HUES6 (cell line): ENCODE measurements at regions not wholly inside any gene's neighbourhood (a gene's known extent, or its start where the extent isn't known, plus 50 kb on each side); places are given as distances from the start of the nearest gene placed in this dataset.

Experiments
- H3K27ac ChIP-seq: 2 replicates; pipeline ENCODE4 v1.7.0; 2013; ENCODE audit warnings: low read depth, mild to moderate bottlenecking, low read length, inconsistent platforms
- H3K27me3 ChIP-seq: 2 replicates; pipeline ENCODE4 v1.6.1; 2013; ENCODE audit warnings: low read length; ENCODE audit not compliant: control insufficient read depth, insufficient read depth
- H3K36me3 ChIP-seq: 2 replicates; pipeline ENCODE4 v1.6.1; 2013; ENCODE audit warnings: low read length; ENCODE audit not compliant: control insufficient read depth, insufficient read depth
- H3K4me1 ChIP-seq: 2 replicates; pipeline ENCODE4 v1.6.1; 2013; ENCODE audit warnings: low read length; ENCODE audit not compliant: control insufficient read depth, insufficient read depth
- H3K4me3 ChIP-seq: 2 replicates; pipeline ENCODE4 v1.5.1; 2013; ENCODE audit warnings: low read depth, low read length
- H3K9ac ChIP-seq: one replicate; pipeline ENCODE4 v1.6.1; 2013; ENCODE audit warnings: mild to moderate bottlenecking, low read length
- H3K9me3 ChIP-seq: 2 replicates; pipeline ENCODE4 v1.6.1; 2013; ENCODE audit warnings: low read depth, low read length; ENCODE audit not compliant: control insufficient read depth, insufficient read depth

- H3K27me3 ChIP-seq = no peaks in the 10 kb centered on the region
- H3K9me3 ChIP-seq = peaks cover 50% of the 10 kb centered on the region
- no peaks in the 10 kb centered on the region for H3K4me1 ChIP-seq
- H3K9ac ChIP-seq = no peak overlapping the region
- no peak overlapping the region for H3K4me3 ChIP-seq
- no peak overlapping the region for H3K27ac ChIP-seq
- H3K36me3 ChIP-seq = no peaks in the 10 kb centered on the region
Measured at GRCh38 chr14:98571104-98571503, 700.9 kb downstream of the BCL11B start.

GRCh38 chr14:98573082-98573481, 698.9 kb downstream of the BCL11B start:
- no peaks in the 10 kb centered on the region for H3K4me1 ChIP-seq
- H3K27me3 ChIP-seq = no peaks in the 10 kb centered on the region
- H3K9me3 ChIP-seq = peaks cover 54% of the 10 kb centered on the region
- H3K9ac ChIP-seq = no peak overlapping the region
- H3K36me3 ChIP-seq = no peaks in the 10 kb centered on the region
- H3K4me3 ChIP-seq = no peak overlapping the region
- H3K27ac ChIP-seq = no peak overlapping the region

GRCh38 chr14:98576463-98576862, 695.5 kb downstream of the BCL11B start:
- peaks cover 40% of the 10 kb centered on the region for H3K9me3 ChIP-seq
- H3K4me3 ChIP-seq = no peak overlapping the region
- no peaks in the 10 kb centered on the region for H3K36me3 ChIP-seq
- H3K9ac ChIP-seq = no peak overlapping the region
- no peaks in the 10 kb centered on the region for H3K4me1 ChIP-seq
- H3K27ac ChIP-seq = no peak overlapping the region
- H3K27me3 ChIP-seq = no peaks in the 10 kb centered on the region

GRCh38 chr14:98578204-98578603, 693.8 kb downstream of the BCL11B start:
- Histone ChIP-seq H3K27me3 (no peaks in the 10 kb centered on the region), H3K4me1 (no peaks in the 10 kb centered on the region), H3K27ac (no peak overlapping the region), H3K9me3 (peaks cover 22% of the 10 kb centered on the region), H3K36me3 (no peaks in the 10 kb centered on the region), H3K9ac (no peak overlapping the region), H3K4me3 (no peak overlapping the region)

GRCh38 chr14:98579140-98579539, 692.9 kb downstream of the BCL11B start:
- H3K27me3 ChIP-seq = no peaks in the 10 kb centered on the region
- no peaks in the 10 kb centered on the region for H3K4me1 ChIP-seq
- no peak overlapping the region for H3K27ac ChIP-seq
- peaks cover 15% of the 10 kb centered on the region for H3K9me3 ChIP-seq
- no peak overlapping the region for H3K9ac ChIP-seq
- H3K4me3 ChIP-seq = no peak overlapping the region
- H3K36me3 ChIP-seq = no peaks in the 10 kb centered on the region

GRCh38 chr14:98580131-98580678, 691.8 kb downstream of the BCL11B start:
- Histone ChIP-seq H3K9me3 (0 out of 2 replicates have a peak, but pooled peaks cover 6% of the 10 kb centered on the region), H3K4me1 (no peaks in the 10 kb centered on the region), H3K4me3 (no peak overlapping the region), H3K27ac (no peak overlapping the region), H3K27me3 (no peaks in the 10 kb centered on the region), H3K36me3 (no peaks in the 10 kb centered on the region), H3K9ac (no peak overlapping the region)

GRCh38 chr14:98582276-98582675, 689.7 kb downstream of the BCL11B start:
- H3K4me1 ChIP-seq = no peaks in the 10 kb centered on the region
- no peak overlapping the region for H3K4me3 ChIP-seq
- no peaks in the 10 kb centered on the region for H3K36me3 ChIP-seq
- H3K9ac ChIP-seq = no peak overlapping the region
- no peaks in the 10 kb centered on the region for H3K9me3 ChIP-seq
- H3K27me3 ChIP-seq = no peaks in the 10 kb centered on the region
- H3K27ac ChIP-seq = no peak overlapping the region

GRCh38 chr14:98591161-98591560, 680.8 kb downstream of the BCL11B start:
- Histone ChIP-seq H3K27me3 (no peaks in the 10 kb centered on the region), H3K4me3 (no peak overlapping the region), H3K9ac (no peak overlapping the region), H3K4me1 (no peaks in the 10 kb centered on the region), H3K9me3 (no peaks in the 10 kb centered on the region), H3K27ac (no peak overlapping the region), H3K36me3 (no peaks in the 10 kb centered on the region)

GRCh38 chr14:98592611-98593170, 679.3 kb downstream of the BCL11B start:
- no peak overlapping the region for H3K9ac ChIP-seq
- no peak overlapping the region for H3K4me3 ChIP-seq
- H3K4me1 ChIP-seq = no peaks in the 10 kb centered on the region
- H3K27ac ChIP-seq = no peak overlapping the region
- H3K9me3 ChIP-seq = peaks cover 11% of the 10 kb centered on the region
- H3K36me3 ChIP-seq = no peaks in the 10 kb centered on the region
- no peaks in the 10 kb centered on the region for H3K27me3 ChIP-seq

- Histone ChIP-seq H3K27ac (no peak overlapping the region), H3K36me3 (no peaks in the 10 kb centered on the region), H3K9me3 (peaks cover 16% of the 10 kb centered on the region), H3K27me3 (no peaks in the 10 kb centered on the region), H3K9ac (no peak overlapping the region), H3K4me3 (no peak overlapping the region), H3K4me1 (no peaks in the 10 kb centered on the region)
Measured at GRCh38 chr14:98593361-98593761, 678.6 kb downstream of the BCL11B start.

- no peaks in the 10 kb centered on the region for H3K4me1 ChIP-seq
- no peaks in the 10 kb centered on the region for H3K27me3 ChIP-seq
- no peak overlapping the region for H3K27ac ChIP-seq
- no peak overlapping the region for H3K9ac ChIP-seq
- H3K4me3 ChIP-seq = no peak overlapping the region
- H3K9me3 ChIP-seq = peaks cover 16% of the 10 kb centered on the region
- H3K36me3 ChIP-seq = no peaks in the 10 kb centered on the region
Measured at GRCh38 chr14:98594156-98594555, 677.8 kb downstream of the BCL11B start.
